H9 (cell line): ENCODE measurements at regions not wholly inside any gene's neighbourhood (a gene's known extent, or its start where the extent isn't known, plus 50 kb on each side); places are given as distances from the start of the nearest gene placed in this dataset.

Experiments
- DNase-seq: peaks from one replicate; pipeline ENCODE4 v3.0.0-alpha.2; 2017
- H2AFZ ChIP-seq: one replicate; pipeline ENCODE4 v1.6.1; 2013; ENCODE audit warnings: mild to moderate bottlenecking, low read length, control low read depth, moderate library complexity
- H2AK5ac ChIP-seq: 2 replicates; pipeline ENCODE4 v1.6.1; 2013; ENCODE audit warnings: low read length, control low read depth, mixed read lengths; ENCODE audit not compliant: insufficient read length
- H2BK120ac ChIP-seq: one replicate; pipeline ENCODE4 v1.6.1; 2013; ENCODE audit warnings: low read depth, mild to moderate bottlenecking, low read length, control low read depth, inconsistent platforms; ENCODE audit not compliant: poor library complexity, severe bottlenecking
- H2BK12ac ChIP-seq: 2 replicates; pipeline ENCODE4 v1.6.1; 2013; ENCODE audit warnings: low read length, control low read depth, mixed read lengths, low read depth; ENCODE audit not compliant: insufficient read length
- H2BK15ac ChIP-seq: 2 replicates; pipeline ENCODE4 v1.6.1; 2013; ENCODE audit warnings: low read depth, low read length, control low read depth
- H2BK20ac ChIP-seq: one replicate; pipeline ENCODE4 v1.6.1; 2013; ENCODE audit warnings: low read depth, mild to moderate bottlenecking, low read length, control low read depth, inconsistent platforms; ENCODE audit not compliant: poor library complexity, severe bottlenecking
- H2BK5ac ChIP-seq: 2 replicates; pipeline ENCODE4 v1.6.1; 2013; ENCODE audit warnings: low read length, control low read depth, mixed read lengths; ENCODE audit not compliant: insufficient read length
- H3K14ac ChIP-seq: 2 replicates; pipeline ENCODE4 v1.6.1; 2013; ENCODE audit warnings: low read length, control low read depth; ENCODE audit not compliant: insufficient read depth
- H3K18ac ChIP-seq: 2 replicates; pipeline ENCODE4 v1.6.1; 2013; ENCODE audit warnings: low read depth, mild to moderate bottlenecking, mixed read lengths, low read length, control low read depth; ENCODE audit not compliant: insufficient read length
- H3K23ac ChIP-seq: 2 replicates; pipeline ENCODE4 v1.6.1; 2013; ENCODE audit warnings: low read length, control low read depth, mixed read lengths, low read depth; ENCODE audit not compliant: insufficient read length
- H3K23me2 ChIP-seq: 2 replicates; pipeline ENCODE4 v1.6.1; 2013; ENCODE audit warnings: low read depth, mild to moderate bottlenecking, mixed read lengths, low read length, control low read depth; ENCODE audit not compliant: insufficient read length, poor library complexity, severe bottlenecking
- H3K27ac ChIP-seq: 2 replicates; pipeline ENCODE4 v1.5.1; 2013; ENCODE audit warnings: low read length, control low read depth, mixed read lengths, low read depth; ENCODE audit not compliant: insufficient read length
- H3K27me3 ChIP-seq: 2 replicates; pipeline ENCODE4 v1.6.1; 2013; ENCODE audit warnings: low read length, control low read depth, inconsistent platforms; ENCODE audit not compliant: insufficient read depth
- H3K4ac ChIP-seq: 2 replicates; pipeline ENCODE4 v1.6.1; 2013; ENCODE audit warnings: low read depth, mild to moderate bottlenecking, control low read depth, inconsistent platforms, low read length, moderate library complexity
- H3K4me1 ChIP-seq: 2 replicates; pipeline ENCODE4 v1.6.1; 2013; ENCODE audit warnings: low read length, control low read depth, inconsistent platforms; ENCODE audit not compliant: insufficient read depth
- H3K4me2 ChIP-seq: 2 replicates; pipeline ENCODE4 v1.6.1; 2013; ENCODE audit warnings: low read length, control low read depth, mixed read lengths; ENCODE audit not compliant: insufficient read length, insufficient read depth
- H3K56ac ChIP-seq: 2 replicates; pipeline ENCODE4 v1.6.1; 2013; ENCODE audit warnings: low read depth, mild to moderate bottlenecking, mixed read lengths, low read length, control low read depth; ENCODE audit not compliant: insufficient read length
- H3K79me1 ChIP-seq: 2 replicates; pipeline ENCODE4 v1.6.1; 2013; ENCODE audit warnings: low read depth, mild to moderate bottlenecking, moderate library complexity, low read length, control low read depth, inconsistent platforms; ENCODE audit not compliant: insufficient read depth, poor library complexity, severe bottlenecking
- H3K79me2 ChIP-seq: 2 replicates; pipeline ENCODE4 v1.6.1; 2013; ENCODE audit warnings: low read length, control low read depth, inconsistent platforms; ENCODE audit not compliant: insufficient read depth
- H3K9ac ChIP-seq: 2 replicates; pipeline ENCODE4 v1.6.1; 2013; ENCODE audit warnings: low read length, control low read depth, mixed read lengths; ENCODE audit not compliant: insufficient read length; ENCODE audit errors: extremely low read depth
- H3K9me3 ChIP-seq: one replicate; pipeline ENCODE4 v1.6.1; 2013; ENCODE audit warnings: low read depth, low read length, inconsistent platforms; ENCODE audit not compliant: control insufficient read depth
- H3T11ph ChIP-seq: one replicate; pipeline ENCODE4 v1.6.1; 2013; ENCODE audit warnings: mild to moderate bottlenecking, low read length, control low read depth, inconsistent platforms
- H4K20me1 ChIP-seq: one replicate; pipeline ENCODE4 v1.6.1; 2013; ENCODE audit not compliant: control insufficient read depth, insufficient read length, insufficient read depth
- H4K5ac ChIP-seq: 2 replicates; pipeline ENCODE4 v1.6.1; 2013; ENCODE audit warnings: low read depth, mild to moderate bottlenecking, mixed read lengths, low read length, control low read depth; ENCODE audit not compliant: insufficient read length
- H4K8ac ChIP-seq: replicated peaks from 2 replicates; pipeline ENCODE4 v1.6.1; 2013; ENCODE audit warnings: low read length, control low read depth, mixed read lengths, low read depth; ENCODE audit not compliant: insufficient read length
- H4K91ac ChIP-seq: 2 replicates; pipeline ENCODE4 v1.6.1; 2013; ENCODE audit warnings: low read depth, mild to moderate bottlenecking, moderate library complexity, mixed read lengths, low read length, control low read depth; ENCODE audit not compliant: insufficient read length
- H3K27ac Mint-ChIP-seq, 3 experiments: 2 replicates in 2 of 3; 3 replicates in 1 of 3; pipeline ENCODE4 v1.8.0; 2020 to 2021; ENCODE audit warnings: mixed read lengths in 3 of 3, mild to moderate bottlenecking in 1 of 3, moderate library complexity in 1 of 3
- H3K27me3 Mint-ChIP-seq: 2 replicates; pipeline ENCODE4 v1.8.0; 2021; ENCODE audit warnings: low read depth, mild to moderate bottlenecking, moderate library complexity, mixed read lengths
- H3K36me3 Mint-ChIP-seq, 3 experiments: 2 replicates in 2 of 3; 3 replicates in 1 of 3; pipeline ENCODE4 v1.8.0; 2020 to 2021; ENCODE audit warnings: low read depth in 3 of 3, mixed read lengths in 3 of 3; ENCODE audit not compliant: insufficient read depth in 1 of 3
- H3K4me1 Mint-ChIP-seq, 2 experiments: 2 replicates each; pipeline ENCODE4 v1.8.0; 2020; ENCODE audit warnings: mixed read lengths in 2 of 2
- H3K4me3 Mint-ChIP-seq, 2 experiments: 2 replicates in 1 of 2; 3 replicates in 1 of 2; pipeline ENCODE4 v1.8.0; 2020 to 2021; ENCODE audit warnings: mild to moderate bottlenecking in 2 of 2, mixed read lengths in 2 of 2, moderate library complexity in 1 of 2
- H3K9me3 Mint-ChIP-seq, 2 experiments: 2 replicates in 1 of 2; 3 replicates in 1 of 2; pipeline ENCODE4 v1.8.0; 2020; ENCODE audit warnings: mild to moderate bottlenecking in 2 of 2, mixed read lengths in 2 of 2, moderate library complexity in 1 of 2
- WGBS: extraction: QIAGEN DNeasy Blood & Tissue Kit; methylation state at CpG from one replicate; pipeline ENCODE4 v1.1.7; 2013; ENCODE audit warnings: missing lambda C conversion rate, low lambda C conversion rate, mixed read lengths; ENCODE audit not compliant: insufficient read length; ENCODE audit errors: extremely low coverage; 5-methylcytosine and 5-hydroxymethylcytosine counted together
- TF ChIP-seq, protein P1 (sequence below): fragments of 200-600 bp; sonication (generic); conservative IDR thresholded peaks from 3 replicates; pipeline ENCODE4 v1.8.0; 2021; ENCODE audit warnings: antibody characterized with exemption, mild to moderate bottlenecking

DNA sequence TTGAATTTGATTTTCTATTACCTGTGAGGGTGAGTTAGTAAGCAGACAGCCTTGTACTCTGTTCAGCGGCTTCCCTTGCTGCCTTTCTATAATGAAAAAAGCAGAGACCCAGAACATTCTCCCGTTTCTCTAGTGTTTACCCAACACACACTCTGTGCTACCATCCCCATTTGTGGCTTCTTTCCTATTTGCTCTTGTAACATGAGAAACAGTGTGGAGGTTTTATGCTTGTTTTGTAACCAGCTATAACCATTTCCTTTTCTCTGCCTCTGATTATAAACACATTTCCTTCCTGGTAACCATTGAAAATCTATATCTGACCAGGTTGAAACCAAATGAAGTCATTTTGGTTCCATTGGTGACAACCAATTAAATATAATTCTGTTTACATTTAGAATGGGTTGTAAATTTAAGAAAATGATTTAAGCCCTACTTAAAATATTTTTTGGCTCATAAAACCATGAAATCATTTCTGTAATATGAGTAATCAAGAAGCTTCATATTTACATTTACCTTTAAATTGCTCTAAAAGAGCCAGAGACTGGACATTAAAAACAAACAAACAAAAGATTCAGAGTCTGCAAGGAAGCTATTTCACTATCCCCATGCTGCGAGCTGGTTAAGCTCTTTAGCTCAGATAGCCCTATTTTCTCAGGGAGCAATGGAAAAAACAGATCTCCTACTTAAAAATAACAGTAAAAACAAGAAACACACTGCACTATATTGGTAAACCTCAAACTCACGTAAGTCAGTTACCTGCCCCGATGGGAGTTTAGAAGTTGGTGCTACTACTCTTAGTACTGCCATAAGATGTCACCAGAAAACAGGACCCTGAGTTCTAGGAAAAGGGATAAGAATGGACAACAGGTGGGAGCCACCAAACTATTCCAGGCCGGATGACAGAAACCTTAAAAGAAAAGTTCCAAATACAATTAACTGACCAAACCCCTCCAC is 206.5 kb upstream of the EEA1 start:
- no peak overlapping the region for H4K91ac ChIP-seq
- H3K27me3 ChIP-seq, result no peaks in the 10 kb centered on the region
- H3K4me1 Mint-ChIP-seq, result no peaks in the 10 kb centered on the region
- no peak overlapping the region for H2BK120ac ChIP-seq
- H4K20me1 ChIP-seq, result no peaks in the 10 kb centered on the region
- no peak overlapping the region for H2AFZ ChIP-seq
- DNase-seq, result no peak
- no peak overlapping the region for H4K5ac ChIP-seq
- no peak overlapping the region for H3K4ac ChIP-seq
- no CpG with 5 or more reads among the region's 6 CpGs for WGBS
- H3K4me3 Mint-ChIP-seq, result no peak overlapping the region
- no peak overlapping the region for H4K8ac ChIP-seq
- no peak overlapping the region for H3K23ac ChIP-seq
- no peak overlapping the region; a peak in 1 of 7 replicates for H3K27ac Mint-ChIP-seq
- H2BK5ac ChIP-seq, result no peak overlapping the region
- H3K4me2 ChIP-seq, result no peak overlapping the region
- H2BK15ac ChIP-seq, result no peak overlapping the region
- H3K14ac ChIP-seq, result no peak overlapping the region
- no peaks in the 10 kb centered on the region for H3K9me3 ChIP-seq
- no peaks in the 10 kb centered on the region for H3K23me2 ChIP-seq
- H3K79me1 ChIP-seq, result no peaks in the 10 kb centered on the region
- no peaks in the 10 kb centered on the region for H3K27me3 Mint-ChIP-seq
- no peak overlapping the region for H3K9ac ChIP-seq
- H2AK5ac ChIP-seq, result no peak overlapping the region
- H3K18ac ChIP-seq, result no peak overlapping the region
- H3K56ac ChIP-seq, result no peak overlapping the region
- H3K36me3 Mint-ChIP-seq, result no peaks in the 10 kb centered on the region
- H3K79me2 ChIP-seq, result no peaks in the 10 kb centered on the region
- no peak overlapping the region for H3T11ph ChIP-seq
- no peak overlapping the region for H2BK20ac ChIP-seq
- TF ChIP-seq, protein P1, sequence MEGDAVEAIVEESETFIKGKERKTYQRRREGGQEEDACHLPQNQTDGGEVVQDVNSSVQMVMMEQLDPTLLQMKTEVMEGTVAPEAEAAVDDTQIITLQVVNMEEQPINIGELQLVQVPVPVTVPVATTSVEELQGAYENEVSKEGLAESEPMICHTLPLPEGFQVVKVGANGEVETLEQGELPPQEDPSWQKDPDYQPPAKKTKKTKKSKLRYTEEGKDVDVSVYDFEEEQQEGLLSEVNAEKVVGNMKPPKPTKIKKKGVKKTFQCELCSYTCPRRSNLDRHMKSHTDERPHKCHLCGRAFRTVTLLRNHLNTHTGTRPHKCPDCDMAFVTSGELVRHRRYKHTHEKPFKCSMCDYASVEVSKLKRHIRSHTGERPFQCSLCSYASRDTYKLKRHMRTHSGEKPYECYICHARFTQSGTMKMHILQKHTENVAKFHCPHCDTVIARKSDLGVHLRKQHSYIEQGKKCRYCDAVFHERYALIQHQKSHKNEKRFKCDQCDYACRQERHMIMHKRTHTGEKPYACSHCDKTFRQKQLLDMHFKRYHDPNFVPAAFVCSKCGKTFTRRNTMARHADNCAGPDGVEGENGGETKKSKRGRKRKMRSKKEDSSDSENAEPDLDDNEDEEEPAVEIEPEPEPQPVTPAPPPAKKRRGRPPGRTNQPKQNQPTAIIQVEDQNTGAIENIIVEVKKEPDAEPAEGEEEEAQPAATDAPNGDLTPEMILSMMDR, result no peak
- no peak overlapping the region for H3K27ac ChIP-seq
- no peaks in the 10 kb centered on the region for H3K4me1 ChIP-seq
- H3K9me3 Mint-ChIP-seq, result no peaks in the 10 kb centered on the region
- H2BK12ac ChIP-seq, result no peak overlapping the region
